ENCODE measurements at regions not wholly inside any gene's neighbourhood (a gene's known extent, or its start where the extent isn't known, plus 50 kb on each side); places are given as distances from the start of the nearest gene placed in this dataset.
"Not testable (repeated sequence)": the region's sequence is repeated elsewhere in the genome, so short reads cannot be mapped to it uniquely, and the experiment has no call there.

GRCh38 chr14:30214014-30214413 is 286.4 kb upstream of the PRKD1 start:
- no peak for DNase-seq (ENCODE audit: low read depth in 2 of 3, low spot score in 2 of 3)

GRCh38 chr14:30214461-30215090 is 286.9 kb upstream of the PRKD1 start:
- peak in 2 of 3 donors; percentile 18 to 67 for DNase-seq (ENCODE audit: low read depth in 2 of 3, low spot score in 2 of 3)

GRCh38 chr14:30218907-30219306 is 291.3 kb upstream of the PRKD1 start:
- DNase-seq (ENCODE audit: low read depth in 2 of 3, low spot score in 2 of 3), result no peak

GRCh38 chr14:30221546-30221945 is 293.9 kb upstream of the PRKD1 start:
- DNase-seq (ENCODE audit: low read depth in 2 of 3, low spot score in 2 of 3), result no peak

GRCh38 chr14:30223385-30223785 is 295.7 kb upstream of the PRKD1 start:
- no peak for DNase-seq (ENCODE audit: low read depth in 2 of 3, low spot score in 2 of 3)

- DNase-seq (ENCODE audit: low read depth in 2 of 3, low spot score in 2 of 3), result no peak
These were observed 296.3 kb upstream of the PRKD1 start for GRCh38 chr14:30223966-30224365.

- no peak for DNase-seq (ENCODE audit: low read depth in 2 of 3, low spot score in 2 of 3)
These were observed 297.5 kb upstream of the PRKD1 start for GRCh38 chr14:30225176-30225575.

GRCh38 chr14:30227436-30227835 is 299.8 kb upstream of the PRKD1 start:
- no peak for DNase-seq (ENCODE audit: low read depth in 2 of 3, low spot score in 2 of 3)

GRCh38 chr14:30227876-30228275 is 300.2 kb upstream of the PRKD1 start:
- DNase-seq (ENCODE audit: low read depth in 2 of 3, low spot score in 2 of 3), result no peak

GRCh38 chr14:30230719-30231118 is 303.1 kb upstream of the PRKD1 start:
- DNase-seq (ENCODE audit: low read depth in 2 of 3, low spot score in 2 of 3), result no peak

- DNase-seq (ENCODE audit: low read depth in 2 of 3, low spot score in 2 of 3), result no peak
These were observed 307.3 kb upstream of the PRKD1 start for GRCh38 chr14:30234966-30235365.

- DNase-seq (ENCODE audit: low read depth in 2 of 3, low spot score in 2 of 3), result no peak
These were observed 307.8 kb upstream of the PRKD1 start for GRCh38 chr14:30235485-30235884.

GRCh38 chr14:30238936-30239335 is 311.3 kb upstream of the PRKD1 start:
- no peak for DNase-seq (ENCODE audit: low read depth in 2 of 3, low spot score in 2 of 3)

- no peak for DNase-seq (ENCODE audit: low read depth in 2 of 3, low spot score in 2 of 3)
These were observed 312.4 kb upstream of the PRKD1 start for GRCh38 chr14:30240018-30240417.

GRCh38 chr14:30240685-30241084 is 313.0 kb upstream of the PRKD1 start:
- DNase-seq (ENCODE audit: low read depth in 2 of 3, low spot score in 2 of 3), result no peak

GRCh38 chr14:30242744-30243143 is 315.1 kb upstream of the PRKD1 start:
- DNase-seq (ENCODE audit: low read depth in 2 of 3, low spot score in 2 of 3), result no peak

GRCh38 chr14:30243207-30243606 is 315.6 kb upstream of the PRKD1 start:
- no peak for DNase-seq (ENCODE audit: low read depth in 2 of 3, low spot score in 2 of 3)

GRCh38 chr14:30243805-30244204 is 315.2 kb upstream of the G2E3 start:
- DNase-seq (ENCODE audit: low read depth in 2 of 3, low spot score in 2 of 3), result no peak

- DNase-seq (ENCODE audit: low read depth in 2 of 3, low spot score in 2 of 3), result not testable (repeated sequence)
These were observed 314.6 kb upstream of the G2E3 start for GRCh38 chr14:30244348-30244747.

GRCh38 chr14:30251017-30251416 is 307.9 kb upstream of the G2E3 start:
- no peak for DNase-seq (ENCODE audit: low read depth in 2 of 3, low spot score in 2 of 3)

GRCh38 chr14:30251557-30252100 is 307.3 kb upstream of the G2E3 start:
- DNase-seq (ENCODE audit: low read depth in 2 of 3, low spot score in 2 of 3), result no peak

GRCh38 chr14:30252151-30252550 is 306.8 kb upstream of the G2E3 start:
- no peak for DNase-seq (ENCODE audit: low read depth in 2 of 3, low spot score in 2 of 3)
